HG02885 (cell line): ENCODE measurements at regions not wholly inside any gene's neighbourhood (a gene's known extent, or its start where the extent isn't known, plus 50 kb on each side); places are given as distances from the start of the nearest gene placed in this dataset.
"Not testable (repeated sequence)": the region's sequence is repeated elsewhere in the genome, so short reads cannot be mapped to it uniquely, and the experiment has no call there.

Experiments
- ATAC-seq: cut with Tn5 transposase; IDR thresholded peaks from one replicate; pipeline ENCODE4 v1.9.1; 2021; ENCODE audit warnings: mild to moderate bottlenecking; ENCODE audit not compliant: unreplicated experiment, poor library complexity

DNA sequence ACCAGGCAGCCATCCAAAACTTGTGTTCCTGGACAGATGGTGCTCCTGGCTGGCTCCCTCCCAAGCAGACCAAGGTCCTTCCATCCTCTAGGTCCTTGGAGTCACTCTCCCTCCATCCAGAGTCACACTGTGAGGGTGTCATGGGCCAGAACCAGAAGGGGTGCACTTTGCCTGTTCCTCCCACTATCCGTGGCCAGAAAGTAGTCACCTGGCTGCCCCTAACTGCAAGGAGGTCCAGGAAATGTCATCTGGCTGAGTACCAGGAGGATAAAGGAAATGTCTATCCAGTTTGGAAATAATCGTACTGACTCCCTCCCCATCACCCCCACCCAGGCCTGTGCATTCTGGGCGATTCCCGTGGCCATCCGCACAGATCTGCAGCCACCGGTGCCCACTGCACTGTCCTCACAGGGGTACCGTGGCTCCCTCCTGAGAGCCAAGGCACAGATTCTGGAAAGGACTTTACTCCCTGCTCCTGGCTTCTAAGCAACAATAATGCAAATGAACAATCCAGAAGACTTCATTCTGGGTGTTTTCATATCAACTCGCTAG is 253.2 kb downstream of the NPHP4 start:
- no peak for ATAC-seq

DNA sequence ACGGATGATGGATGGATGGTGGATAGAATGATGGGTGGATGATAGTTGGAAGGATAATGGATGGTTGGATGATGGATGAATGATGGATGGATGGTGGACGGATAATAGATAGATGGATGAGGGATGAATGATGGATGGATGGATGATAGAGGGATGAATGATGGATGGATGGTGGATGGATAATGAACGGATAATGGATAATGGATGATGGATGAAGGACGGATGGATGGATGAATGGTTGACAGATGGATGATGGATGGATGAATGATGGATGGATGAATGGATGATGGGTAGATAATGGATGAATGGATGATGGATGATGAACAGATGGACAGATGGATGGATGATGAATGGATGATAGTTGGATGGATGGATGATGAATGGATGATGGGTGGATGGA is 255.1 kb downstream of the NPHP4 start:
- no peak for ATAC-seq

DNA sequence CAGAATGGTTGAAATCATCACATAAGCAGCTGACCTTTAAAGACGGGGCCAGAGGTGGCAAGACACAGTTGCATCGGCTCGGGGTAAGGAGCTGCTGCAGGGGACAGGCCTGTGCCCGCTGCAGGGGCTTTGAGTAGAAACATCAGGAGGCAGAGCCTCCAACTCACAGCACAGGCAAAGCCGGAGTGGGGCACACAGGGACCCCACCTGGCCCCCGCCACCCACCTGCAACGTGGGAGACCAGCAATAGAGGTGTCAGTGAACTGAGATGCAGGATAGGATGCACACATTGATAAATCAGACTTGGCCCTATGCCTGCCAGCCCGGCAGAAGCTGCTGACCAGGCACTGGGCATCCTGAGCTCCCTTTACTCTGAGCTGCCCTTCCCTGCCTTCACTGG is 257.2 kb downstream of the NPHP4 start:
- no peak for ATAC-seq

DNA sequence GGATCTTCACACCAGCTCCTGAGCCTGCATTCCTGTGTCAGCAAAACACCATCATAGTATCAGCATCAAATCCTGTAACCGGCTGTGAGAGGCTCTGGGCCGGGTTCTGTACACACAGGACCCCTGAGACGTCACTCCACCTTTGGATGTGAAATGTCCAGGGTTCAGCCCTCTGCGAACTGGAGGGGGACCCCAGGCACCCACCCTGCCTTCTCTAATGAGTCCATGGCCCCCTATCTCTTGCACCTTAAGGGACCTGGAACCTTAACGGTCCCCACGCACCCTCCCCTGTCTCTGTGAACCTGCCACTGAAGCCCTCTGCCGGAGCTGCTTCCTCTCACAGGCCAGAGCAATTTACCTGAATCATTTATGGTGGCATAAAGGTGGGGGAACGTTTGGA is 257.8 kb downstream of the NPHP4 start:
- ATAC-seq, result no peak

DNA sequence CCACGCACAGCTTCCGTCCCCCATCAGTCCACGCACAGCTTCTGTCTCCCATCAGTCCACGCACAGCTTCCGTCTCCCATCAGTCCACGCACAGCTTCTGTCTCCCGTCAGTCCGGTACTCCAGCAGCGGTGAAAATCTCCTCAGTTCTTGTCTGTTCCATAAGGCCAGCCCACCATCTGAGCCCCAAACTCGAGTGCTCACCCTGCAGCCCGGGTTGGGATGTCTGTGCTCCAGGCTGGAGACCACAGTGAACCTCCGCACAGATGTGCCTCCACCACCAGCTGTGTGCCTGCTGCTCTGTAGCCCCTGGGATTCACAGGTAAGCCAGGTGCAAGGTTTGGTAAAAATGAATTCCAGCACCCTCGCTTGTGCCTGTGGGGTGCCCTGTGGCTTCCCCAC is 258.6 kb downstream of the NPHP4 start:
- ATAC-seq, result no peak

DNA sequence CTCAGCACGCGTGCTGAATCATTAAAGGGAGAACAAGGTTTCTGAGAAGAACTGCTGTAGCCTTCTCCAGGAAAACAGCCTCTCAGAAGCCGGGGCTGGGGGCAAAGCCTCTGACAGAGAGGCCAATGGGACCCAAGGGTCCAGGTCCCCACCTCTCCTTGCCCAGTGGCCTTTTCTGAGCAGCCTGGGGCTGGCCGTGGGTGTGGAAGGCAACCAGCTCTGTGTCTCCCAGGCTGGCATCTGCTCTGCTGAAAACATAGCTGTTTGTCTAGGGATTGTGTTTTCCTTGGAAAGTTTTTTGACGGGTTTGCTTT is 261.2 kb downstream of the NPHP4 start:
- no peak for ATAC-seq

DNA sequence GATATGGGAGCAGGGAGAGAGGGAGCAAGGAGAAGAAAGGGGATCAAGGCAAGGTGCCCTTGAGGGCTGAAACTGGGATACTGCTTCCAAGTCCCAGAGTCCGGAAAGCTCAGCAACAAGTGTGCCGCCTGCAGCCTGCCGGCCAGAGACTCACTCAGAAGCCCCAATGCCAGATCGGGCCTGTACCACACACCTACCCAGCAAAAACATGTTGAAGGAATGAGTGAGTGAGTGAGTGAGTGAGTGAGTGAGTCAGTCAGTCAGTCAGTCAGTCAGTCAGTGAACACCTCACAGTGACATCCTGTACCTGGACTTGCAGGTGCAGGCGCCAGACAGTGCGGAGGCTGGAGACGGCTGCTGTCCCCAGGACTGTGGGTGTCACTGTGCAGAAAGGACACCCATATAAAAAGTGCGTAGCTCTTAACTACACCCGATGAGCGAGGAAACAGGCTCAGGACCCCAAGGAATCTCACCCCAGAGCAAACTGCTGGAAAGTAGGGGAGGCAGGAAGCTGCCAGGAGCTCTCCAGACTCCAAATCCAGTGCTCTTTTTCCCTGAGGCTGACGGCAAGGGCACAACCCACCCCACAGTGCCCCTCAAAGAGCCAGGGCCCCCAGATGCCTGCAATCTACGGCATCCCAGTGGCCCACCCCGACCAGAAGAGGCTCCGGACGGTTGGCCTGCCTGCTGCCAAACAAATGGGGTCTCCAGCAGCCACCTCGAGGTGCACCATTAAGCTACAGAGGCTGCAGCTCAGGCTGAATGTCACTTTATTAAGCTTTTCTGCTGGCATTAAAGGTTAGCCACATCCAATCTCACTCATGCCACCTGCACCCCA is 261.7 kb downstream of the NPHP4 start:
- ATAC-seq, result no peak

DNA sequence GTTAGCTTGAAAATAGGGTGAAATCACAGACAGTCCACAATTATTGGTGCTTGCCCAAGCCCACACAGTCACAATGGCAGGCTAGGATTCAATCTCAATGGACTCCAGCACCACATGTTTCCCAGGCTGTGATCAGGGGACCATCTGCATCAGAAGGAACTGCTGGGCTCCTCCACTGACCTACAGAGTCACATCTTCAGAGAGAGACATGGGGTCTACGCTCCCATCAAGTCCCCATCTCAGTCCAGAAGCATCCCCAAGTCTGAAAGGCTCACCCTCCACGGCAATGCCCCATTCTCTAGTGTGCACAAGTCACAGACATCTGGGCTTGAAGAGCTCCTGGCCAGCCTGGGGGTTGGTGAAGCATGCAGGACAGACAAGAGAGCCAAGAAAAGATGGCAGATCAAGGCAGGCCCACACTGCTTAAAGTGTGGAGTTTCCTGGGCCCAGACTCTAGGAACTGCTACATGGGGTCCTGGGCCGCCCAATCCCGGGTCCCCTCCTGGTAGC is 262.5 kb downstream of the NPHP4 start:
- no peak for ATAC-seq

DNA sequence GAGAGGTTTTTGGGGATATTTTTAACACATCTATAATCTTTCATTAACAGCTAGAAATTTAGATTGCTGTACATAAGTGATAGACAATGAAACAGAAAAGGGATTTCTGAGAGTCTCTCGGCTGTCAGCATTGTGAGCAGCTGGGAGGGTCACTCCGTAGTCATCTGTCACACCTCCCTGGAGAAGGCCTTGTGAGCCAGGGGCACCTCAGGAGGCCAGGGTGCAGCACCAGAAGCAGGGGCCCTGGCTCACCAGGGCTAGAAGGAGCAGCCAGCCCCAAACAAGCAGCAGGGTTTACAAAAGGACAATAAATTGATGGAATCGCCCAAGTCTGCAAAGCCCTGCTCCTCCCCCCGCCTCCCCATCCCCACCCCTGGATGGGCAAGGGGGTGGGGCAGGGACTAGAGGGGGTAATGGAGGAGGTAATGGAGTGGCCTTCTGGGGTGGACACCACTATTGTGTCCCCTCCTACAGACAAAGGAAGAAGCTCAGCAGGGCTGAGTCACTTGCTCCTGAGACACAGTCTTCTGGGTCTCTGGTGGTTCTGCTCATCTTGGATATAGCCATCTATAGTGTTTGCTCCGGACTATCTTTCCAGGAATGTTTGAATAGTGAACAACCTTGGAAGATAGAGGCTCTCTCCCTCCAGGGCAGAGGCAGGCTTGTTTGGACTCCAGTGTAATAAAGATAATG is 263.4 kb downstream of the NPHP4 start:
- ATAC-seq, result no peak

DNA sequence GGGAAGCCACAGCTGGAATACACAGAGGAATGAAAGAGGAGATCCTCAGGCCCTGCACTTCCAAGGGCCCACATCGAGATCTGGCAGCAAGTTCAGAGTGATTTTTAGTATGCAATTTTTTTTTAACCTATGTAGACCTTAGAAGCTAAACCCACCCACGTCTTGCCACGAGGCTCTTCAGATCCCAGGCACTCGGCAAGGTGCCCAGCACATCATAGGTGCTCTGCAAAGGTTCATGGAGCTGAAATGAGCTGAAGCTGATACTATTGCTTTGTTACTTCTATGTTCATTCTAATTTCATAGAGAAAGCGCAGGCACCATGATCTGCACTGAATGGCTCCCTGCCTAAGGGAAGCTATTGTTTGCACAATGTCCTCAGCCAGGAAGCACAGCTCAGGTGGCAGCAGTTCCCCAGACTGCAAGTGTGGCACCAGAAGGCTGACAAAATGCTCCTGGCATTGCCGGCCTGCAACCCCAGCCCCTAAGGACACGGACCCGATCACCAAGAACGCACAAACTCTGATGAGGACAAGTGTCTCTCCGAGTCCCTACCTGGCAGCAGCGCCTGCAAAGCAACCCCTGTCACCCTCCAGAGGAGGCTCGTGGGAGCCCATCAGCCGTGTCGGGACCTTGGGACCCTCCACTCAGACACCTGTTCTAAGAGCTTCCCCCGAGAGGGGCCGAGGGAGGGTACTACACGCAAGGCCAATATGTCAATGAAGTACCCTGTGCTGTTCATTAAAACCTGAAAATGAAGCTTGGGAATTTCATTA is 264.2 kb downstream of the NPHP4 start:
- no peak for ATAC-seq

DNA sequence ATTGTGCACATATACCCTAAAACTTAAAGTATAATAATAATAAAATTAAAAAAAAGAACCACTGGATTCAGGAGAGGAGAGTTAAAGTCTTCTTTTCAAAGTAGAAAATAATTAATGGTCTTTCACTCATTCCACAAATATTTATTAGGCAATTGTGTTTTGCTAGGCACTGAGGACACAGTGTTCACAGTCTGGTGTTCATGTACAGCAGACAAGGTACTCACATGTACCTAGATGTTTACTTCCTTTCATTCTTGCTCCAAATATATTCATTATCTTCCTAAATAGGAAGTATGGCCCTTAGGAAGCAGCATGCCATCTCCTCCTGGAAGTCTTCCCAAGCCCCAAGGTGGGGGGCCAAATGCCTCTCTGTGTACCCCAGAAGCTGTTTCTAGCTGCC is 265.0 kb downstream of the NPHP4 start:
- ATAC-seq, result no peak

DNA sequence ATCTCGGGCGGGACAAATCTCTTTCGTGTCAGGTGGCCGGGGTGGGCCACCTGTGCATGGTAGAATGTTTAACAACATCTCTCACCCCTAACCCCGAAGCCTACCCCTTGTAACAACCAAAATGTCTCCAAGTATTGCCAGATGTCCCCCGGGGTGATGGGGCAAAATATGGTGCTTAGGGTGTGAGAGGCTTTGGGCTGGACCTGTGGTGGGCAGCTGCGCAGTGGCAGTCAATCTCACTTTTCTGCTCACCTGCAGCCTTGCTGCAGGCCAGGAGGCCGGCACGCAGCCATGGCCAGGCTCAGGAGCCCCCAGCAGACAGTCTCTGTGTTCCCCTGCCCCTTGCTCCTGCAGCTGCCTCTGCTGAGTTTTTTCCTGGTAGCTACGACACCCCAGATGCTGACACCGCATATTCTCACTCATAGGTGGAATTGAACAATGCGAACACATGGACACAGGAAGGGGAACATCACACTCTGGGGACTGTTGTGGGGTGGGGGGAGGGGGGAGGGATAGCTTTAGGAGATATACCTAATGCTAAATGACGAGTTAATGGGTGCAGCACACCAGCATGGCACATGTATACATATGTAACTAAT is 265.5 kb downstream of the NPHP4 start:
- ATAC-seq, result not testable (repeated sequence)

DNA sequence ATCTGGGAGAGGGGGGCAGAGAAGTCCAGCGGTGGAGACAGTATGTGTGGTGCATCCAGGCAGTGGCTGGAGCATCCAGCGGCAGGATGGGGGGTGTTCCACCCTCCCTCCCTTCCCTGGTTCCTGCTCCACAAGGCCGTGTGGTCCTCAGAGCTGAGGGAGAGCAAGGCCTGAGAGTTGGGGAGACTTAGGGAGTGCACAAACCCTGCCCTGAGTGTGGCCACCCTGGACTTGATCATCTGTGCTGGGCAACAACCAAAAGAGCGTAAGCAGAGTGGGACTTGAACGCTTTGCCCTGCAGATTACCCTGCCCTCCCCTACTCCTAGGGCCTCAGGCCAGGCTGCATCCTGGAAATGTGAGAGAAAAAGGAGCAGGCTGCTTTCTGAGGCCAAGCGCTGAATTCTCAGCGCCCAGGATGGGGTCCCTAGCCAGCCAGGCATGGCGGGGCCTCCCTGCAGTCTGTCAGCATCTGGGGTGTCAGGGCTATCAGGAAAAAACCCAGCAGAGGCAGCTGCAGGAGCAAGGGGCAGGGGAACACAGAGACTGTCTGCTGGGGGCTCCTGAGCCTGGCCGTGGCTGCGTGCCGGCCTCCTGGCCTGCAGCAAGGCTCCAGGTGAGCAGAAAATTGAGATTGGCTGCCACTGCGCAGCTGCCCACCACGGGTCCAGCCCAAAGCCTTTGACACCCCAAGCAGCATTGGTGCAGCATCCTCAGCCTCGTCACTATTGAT is 266.2 kb downstream of the NPHP4 start:
- no peak for ATAC-seq

DNA sequence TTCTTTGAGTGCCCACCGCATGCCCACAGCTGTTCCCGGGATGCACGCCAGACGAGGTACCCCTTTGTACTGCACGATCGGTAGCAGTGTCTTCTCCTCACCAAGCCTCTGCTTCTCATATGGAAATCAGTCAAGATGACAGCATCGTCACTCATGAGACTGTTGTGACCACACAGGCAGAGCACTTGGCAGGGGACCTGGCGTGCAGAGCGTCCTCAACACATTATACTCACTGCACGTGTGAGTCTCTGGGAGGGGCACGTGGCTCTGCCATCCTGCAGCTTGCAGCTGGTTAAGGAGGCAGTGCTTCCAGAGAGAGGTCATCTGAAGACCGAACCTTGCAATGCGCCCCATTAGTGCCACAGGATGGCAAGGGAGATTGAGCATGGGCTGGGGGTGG is 266.8 kb downstream of the NPHP4 start:
- no peak for ATAC-seq

DNA sequence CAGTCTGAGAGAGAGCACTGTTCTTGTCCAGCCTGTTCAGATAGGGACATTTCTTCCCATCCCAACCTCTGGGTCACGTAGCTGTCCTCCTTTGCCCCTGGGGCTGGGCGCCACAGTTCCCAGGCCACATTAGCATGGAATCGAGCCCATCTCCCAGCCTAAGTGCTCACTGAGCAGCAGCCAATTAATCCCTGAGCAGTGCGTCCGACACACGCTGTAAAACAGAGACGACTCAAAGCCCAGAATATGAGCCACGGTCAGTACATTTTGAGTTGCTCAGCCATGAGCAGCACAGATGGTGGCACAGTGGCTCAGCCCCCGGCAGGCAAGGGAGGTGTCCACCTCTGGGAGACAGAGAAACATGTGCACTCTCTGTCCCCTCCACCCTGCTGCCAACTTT is 267.4 kb downstream of the NPHP4 start:
- no peak for ATAC-seq

DNA sequence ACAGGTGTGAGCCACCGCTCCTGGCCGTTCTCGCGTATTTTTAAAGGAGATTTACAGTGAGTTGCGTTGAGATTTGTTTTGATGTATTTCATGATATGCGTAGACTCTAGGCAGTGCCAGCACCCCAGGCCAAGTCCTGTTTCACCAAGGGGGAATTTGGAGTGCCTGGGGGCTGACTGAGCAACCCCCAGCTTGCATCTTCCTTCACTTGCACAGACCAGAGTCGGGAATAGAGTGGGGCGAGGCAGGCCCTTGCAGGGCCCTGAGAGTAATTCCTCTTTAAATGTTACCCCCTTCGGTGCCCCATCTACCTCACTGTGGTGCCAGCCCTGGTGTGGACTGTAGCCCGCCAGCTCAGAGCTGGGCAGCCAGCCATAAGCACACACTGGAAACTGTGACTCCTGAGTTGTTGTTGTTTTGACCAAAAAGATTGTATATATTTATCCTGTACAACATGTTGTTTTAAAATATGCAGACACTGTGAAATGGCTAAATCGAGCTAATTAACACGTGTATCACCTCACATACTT is 269.5 kb downstream of the NPHP4 start:
- no peak for ATAC-seq

DNA sequence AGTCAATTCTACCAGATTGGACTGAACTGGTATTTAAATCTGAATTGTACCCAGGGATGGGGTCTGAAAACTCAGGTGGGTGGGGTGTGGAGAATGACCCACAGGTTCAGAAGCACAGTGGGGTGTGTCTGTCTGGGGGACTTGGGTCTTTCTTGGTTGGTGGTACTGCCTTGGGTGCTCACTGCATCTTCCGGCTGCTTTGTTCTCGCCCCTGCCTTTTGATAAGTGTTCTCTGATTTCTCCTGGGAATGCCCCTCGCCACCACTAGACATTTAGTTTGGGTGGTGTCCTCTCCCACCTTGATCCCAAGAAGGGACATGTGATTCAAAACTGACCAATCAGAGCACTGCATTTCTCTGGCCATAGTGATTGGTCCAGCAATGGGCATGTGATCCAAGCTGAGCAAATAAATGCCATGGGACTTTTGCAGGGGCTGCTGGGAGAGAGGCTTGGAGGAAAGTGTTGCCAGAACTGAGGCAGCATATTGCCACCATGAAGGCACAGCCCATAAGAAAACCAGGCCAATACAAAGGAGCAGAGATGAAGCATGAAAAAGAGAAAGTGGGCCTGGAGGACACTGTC is 270.5 kb downstream of the NPHP4 start:
- ATAC-seq, result no peak

DNA sequence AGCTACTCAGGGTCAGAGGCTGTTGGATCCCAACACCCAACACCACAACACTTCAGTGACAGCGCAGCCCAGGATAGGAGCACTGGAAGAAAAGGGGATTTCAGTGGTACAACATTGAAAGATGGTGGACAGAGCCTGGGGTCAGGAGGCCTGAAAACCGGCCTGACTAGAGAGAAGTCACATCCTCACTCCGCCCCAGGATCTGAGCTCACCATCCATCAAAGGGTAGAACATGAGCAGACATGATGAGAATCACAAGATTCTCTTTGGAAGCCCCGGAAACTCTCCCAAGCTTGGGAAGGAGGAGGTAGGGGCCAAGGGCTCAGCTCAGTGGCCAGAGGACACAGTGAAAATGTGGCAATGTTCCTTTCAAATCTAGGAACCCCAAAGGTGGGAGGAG is 271.3 kb downstream of the NPHP4 start:
- no peak for ATAC-seq

DNA sequence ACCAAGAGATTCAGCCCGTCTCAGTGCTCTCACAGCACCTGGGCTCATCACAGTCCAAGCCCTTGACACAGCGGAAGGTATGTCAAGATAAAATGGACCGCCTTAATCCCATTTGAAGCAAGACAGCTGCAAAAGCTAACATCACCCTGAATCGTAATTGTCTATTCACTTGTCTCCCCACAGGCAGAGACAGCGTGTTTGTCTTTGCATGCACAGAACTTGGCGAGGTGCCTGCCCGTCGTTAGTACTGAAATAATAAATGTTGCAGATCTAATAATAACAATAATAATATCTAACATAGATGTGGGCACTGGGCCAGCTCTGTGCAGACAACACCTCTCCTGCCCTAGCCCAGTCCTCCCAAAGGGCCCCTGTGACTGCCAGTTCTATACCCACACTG is 271.7 kb downstream of the NPHP4 start:
- no peak for ATAC-seq
